Caco-2 (cell line): ENCODE measurements at regions not wholly inside any gene's neighbourhood (a gene's known extent, or its start where the extent isn't known, plus 50 kb on each side); places are given as distances from the start of the nearest gene placed in this dataset.

ENCODE experiments used
- BruUV-seq: library from RNA; stranded (reverse); fragments of 400-500 nt; replicated peaks from 2 replicates; lab custom pipeline; 2021; lab: Mats Ljungman, UMichigan
- CTCF ChIA-PET: fragments of 300-600 bp; sonication (Branson Sonifier 250); formaldehyde crosslinking; loops from one replicate; lab custom pipeline; 2022; ENCODE audit warnings: antibody characterized with exemption; lab: Charles Lee
- POLR2A ChIA-PET: fragments of 300-600 bp; sonication (Branson Sonifier 250); formaldehyde crosslinking; loops from one replicate; lab custom pipeline; 2022; ENCODE audit warnings: antibody characterized with exemption; lab: Charles Lee
- DNase-seq, 2 experiments: peaks; one replicate each; pipeline versions ENCODE4 v3.0.0 to v3.0.0-alpha.2; 2020 to 2022
- H3K27me3 ChIP-seq: replicated peaks from 2 replicates; pipeline ENCODE4 v1.6.0; 2011; ENCODE audit warnings: low read length; ENCODE audit not compliant: control insufficient read depth, insufficient read depth
- H3K36me3 ChIP-seq: 2 replicates; pipeline ENCODE4 v1.5.1; 2011; ENCODE audit warnings: low read length; ENCODE audit not compliant: control insufficient read depth, insufficient read depth
- H3K4me1 ChIP-seq: fragments of 250-450 bp; sonication (Bioruptor Pico); 2 replicates; pipeline ENCODE4 v1.5.1; 2020; ENCODE audit warnings: mild to moderate bottlenecking
- H3K4me3 ChIP-seq: 2 replicates; pipeline ENCODE4 v1.5.1; 2011; ENCODE audit warnings: low read depth, mild to moderate bottlenecking, control low read depth, low read length
- H3K9me3 ChIP-seq: fragments of 250-450 bp; sonication (Bioruptor Pico); 2 replicates; pipeline ENCODE4 v1.5.1; 2020; ENCODE audit warnings: mild to moderate bottlenecking, moderate library complexity
- H3K27ac Mint-ChIP-seq: one replicate; pipeline ENCODE4 v1.8.0; 2022; ENCODE audit warnings: mixed read lengths; ENCODE audit not compliant: unreplicated experiment
- H3K27me3 Mint-ChIP-seq: one replicate; pipeline ENCODE4 v1.8.0; 2022; ENCODE audit warnings: mixed read lengths; ENCODE audit not compliant: insufficient read depth, unreplicated experiment
- H3K36me3 Mint-ChIP-seq: one replicate; pipeline ENCODE4 v1.8.0; 2022; ENCODE audit warnings: mild to moderate bottlenecking, mixed read lengths; ENCODE audit not compliant: insufficient read depth, unreplicated experiment
- H3K4me1 Mint-ChIP-seq: one replicate; pipeline ENCODE4 v1.8.0; 2022; ENCODE audit warnings: low read depth, mixed read lengths; ENCODE audit not compliant: unreplicated experiment
- H3K4me3 Mint-ChIP-seq: one replicate; pipeline ENCODE4 v1.8.0; 2022; ENCODE audit warnings: mild to moderate bottlenecking, moderate library complexity, mixed read lengths; ENCODE audit not compliant: unreplicated experiment
- H3K9me3 Mint-ChIP-seq: one replicate; pipeline ENCODE4 v1.8.0; 2022; ENCODE audit warnings: mixed read lengths; ENCODE audit not compliant: unreplicated experiment
- CTCF ChIP-seq, 2 experiments: fragments of 200-600 bp in 1 of 2; IDR thresholded peaks; 1 replicate in 1 of 2; 2 replicates in 1 of 2; pipeline versions ENCODE4 v1.5.1 to v1.8.0; 2011 to 2022; ENCODE audit warnings: antibody characterized with exemption in 1 of 2, control low read depth in 1 of 2, inconsistent platforms in 1 of 2, low read depth in 1 of 2, low read length in 1 of 2, mild to moderate bottlenecking in 1 of 2, moderate library complexity in 1 of 2; ENCODE audit not compliant: insufficient read depth in 1 of 2, severe bottlenecking in 1 of 2, unreplicated experiment in 1 of 2
- intact Hi-C: fragments of 100-400 bp; cut with micrococcal nuclease; formaldehyde crosslinking; loops from one replicate; pipeline ENCODE4 v1.10.0; 2022; ENCODE audit not compliant: unreplicated experiment

- Mint-ChIP-seq H3K27ac (no peak overlapping the region), H3K27me3 (no peaks in the 10 kb centered on the region), H3K36me3 (no peaks in the 10 kb centered on the region), H3K4me1 (no peaks in the 10 kb centered on the region), H3K4me3 (no peak overlapping the region), H3K9me3 (no peaks in the 10 kb centered on the region)
- intact Hi-C loops = no loop called here
- CTCF ChIA-PET = no interaction called here
- BruUV-seq = no TSS peak
- TF ChIP-seq CTCF (IDR thresholded peaks at IDR 0.05; ENCODE audit: insufficient read depth in 1 of 2, low read depth in 1 of 2, low read length in 1 of 2, severe bottlenecking in 1 of 2, unreplicated experiment in 1 of 2) = no peak
- DNase-seq = no peak
- Histone ChIP-seq H3K36me3 (no peaks in the 10 kb centered on the region), H3K4me3 (no peak overlapping the region), H3K9me3 (no peaks in the 10 kb centered on the region), H3K27me3 (no peaks in the 10 kb centered on the region), H3K4me1 (no peaks in the 10 kb centered on the region)
- POLR2A ChIA-PET = no interaction called here
These were observed 196.8 kb upstream of the HDDC2 start for GRCh38 chr6:125498606-125499005.

- Mint-ChIP-seq H3K9me3 (no peaks in the 10 kb centered on the region), H3K27ac (no peak overlapping the region), H3K4me3 (no peak overlapping the region), H3K27me3 (peaks cover 2% of the 10 kb centered on the region), H3K36me3 (no peaks in the 10 kb centered on the region), H3K4me1 (no peaks in the 10 kb centered on the region)
- ChIA-PET POLR2A (no interaction called here), CTCF (no interaction called here)
- H3K4me1 ChIP-seq = no peaks in the 10 kb centered on the region
- DNase-seq = no peak
- H3K9me3 ChIP-seq = no peaks in the 10 kb centered on the region
- intact Hi-C loops = no loop called here
- no peaks in the 10 kb centered on the region for H3K36me3 ChIP-seq
- no peak overlapping the region for H3K4me3 ChIP-seq
- no peak for TF ChIP-seq CTCF (IDR thresholded peaks at IDR 0.05; ENCODE audit: insufficient read depth in 1 of 2, low read depth in 1 of 2, low read length in 1 of 2, severe bottlenecking in 1 of 2, unreplicated experiment in 1 of 2)
- peaks cover 1% of the 10 kb centered on the region; the same call in 1 of the 2 replicates for H3K27me3 ChIP-seq
- BruUV-seq = no TSS peak
These were observed 197.8 kb upstream of the HDDC2 start for GRCh38 chr6:125499535-125499934.

GRCh38 chr6:125503181-125503580 lies 201.4 kb upstream of the HDDC2 start:
- Mint-ChIP-seq H3K27me3 (peaks cover 12% of the 10 kb centered on the region), H3K4me3 (no peak overlapping the region), H3K4me1 (no peaks in the 10 kb centered on the region), H3K36me3 (no peaks in the 10 kb centered on the region), H3K9me3 (no peaks in the 10 kb centered on the region), H3K27ac (no peak overlapping the region)
- intact Hi-C loops = no loop called here
- no peak for DNase-seq
- no peaks in the 10 kb centered on the region for H3K9me3 ChIP-seq
- POLR2A ChIA-PET = no interaction called here
- peaks cover 1% of the 10 kb centered on the region; the same call in 1 of the 2 replicates for H3K27me3 ChIP-seq
- no peak for TF ChIP-seq CTCF (IDR thresholded peaks at IDR 0.05; ENCODE audit: insufficient read depth in 1 of 2, low read depth in 1 of 2, low read length in 1 of 2, severe bottlenecking in 1 of 2, unreplicated experiment in 1 of 2)
- no TSS peak for BruUV-seq
- no peaks in the 10 kb centered on the region for H3K36me3 ChIP-seq
- CTCF ChIA-PET = no interaction called here
- H3K4me3 ChIP-seq = no peak overlapping the region
- no peaks in the 10 kb centered on the region for H3K4me1 ChIP-seq
